ENCODE measurements at regions not wholly inside any gene's neighbourhood (a gene's known extent, or its start where the extent isn't known, plus 50 kb on each side); places are given as distances from the start of the nearest gene placed in this dataset.
"Not testable (repeated sequence)": the region's sequence is repeated elsewhere in the genome, so short reads cannot be mapped to it uniquely, and the experiment has no call there.

DNA sequence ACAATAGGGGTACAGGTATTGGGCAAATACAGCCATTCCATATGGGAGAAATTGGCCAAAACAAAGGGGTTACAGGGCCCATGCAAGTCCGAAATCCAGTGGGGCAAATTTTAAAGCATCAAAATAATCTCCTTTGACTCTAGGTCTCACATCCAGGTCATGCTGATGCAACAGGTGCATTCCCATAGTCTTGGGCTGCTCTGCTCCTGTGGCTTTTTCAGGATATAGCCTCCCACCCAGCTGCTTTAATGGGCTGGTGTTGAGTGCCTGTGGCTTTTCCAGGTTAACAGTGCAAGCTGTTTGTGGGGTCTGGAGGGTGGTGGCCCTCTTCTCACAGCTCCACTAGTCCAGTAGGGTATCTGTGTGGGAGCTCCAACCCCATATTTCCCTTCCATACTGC lies 607.1 kb downstream of the MEI4 start:
- no peak for DNase-seq (ENCODE audit: insufficient read length, low spot score)
- no peak for FAIRE-seq
- TF ChIP-seq, protein P1, sequence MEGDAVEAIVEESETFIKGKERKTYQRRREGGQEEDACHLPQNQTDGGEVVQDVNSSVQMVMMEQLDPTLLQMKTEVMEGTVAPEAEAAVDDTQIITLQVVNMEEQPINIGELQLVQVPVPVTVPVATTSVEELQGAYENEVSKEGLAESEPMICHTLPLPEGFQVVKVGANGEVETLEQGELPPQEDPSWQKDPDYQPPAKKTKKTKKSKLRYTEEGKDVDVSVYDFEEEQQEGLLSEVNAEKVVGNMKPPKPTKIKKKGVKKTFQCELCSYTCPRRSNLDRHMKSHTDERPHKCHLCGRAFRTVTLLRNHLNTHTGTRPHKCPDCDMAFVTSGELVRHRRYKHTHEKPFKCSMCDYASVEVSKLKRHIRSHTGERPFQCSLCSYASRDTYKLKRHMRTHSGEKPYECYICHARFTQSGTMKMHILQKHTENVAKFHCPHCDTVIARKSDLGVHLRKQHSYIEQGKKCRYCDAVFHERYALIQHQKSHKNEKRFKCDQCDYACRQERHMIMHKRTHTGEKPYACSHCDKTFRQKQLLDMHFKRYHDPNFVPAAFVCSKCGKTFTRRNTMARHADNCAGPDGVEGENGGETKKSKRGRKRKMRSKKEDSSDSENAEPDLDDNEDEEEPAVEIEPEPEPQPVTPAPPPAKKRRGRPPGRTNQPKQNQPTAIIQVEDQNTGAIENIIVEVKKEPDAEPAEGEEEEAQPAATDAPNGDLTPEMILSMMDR (IDR thresholded peaks at IDR 0.05; ENCODE audit: insufficient read depth, missing control alignments), result no peak

DNA sequence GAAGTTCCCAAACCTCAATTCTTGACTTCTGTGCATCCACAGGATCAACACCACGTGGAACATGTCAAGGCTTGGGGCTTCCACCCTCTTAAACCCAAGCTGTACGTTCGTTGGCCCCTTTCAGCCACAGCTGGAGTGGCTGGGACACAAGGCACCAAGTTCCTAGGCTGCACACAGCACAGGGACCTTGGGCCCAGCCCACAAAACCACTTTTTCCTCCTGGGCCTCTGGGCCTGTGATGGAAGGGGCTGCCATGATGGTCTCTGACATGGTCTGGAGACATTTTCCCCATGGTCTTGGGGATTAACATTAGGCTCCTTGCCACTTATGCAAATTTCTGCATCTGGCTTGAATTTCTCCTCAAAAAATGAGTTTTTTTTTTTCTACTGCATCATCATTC lies 606.9 kb upstream of the IRAK1BP1 start:
- not testable (repeated sequence) for FAIRE-seq; DNase-seq (ENCODE audit: insufficient read length, low spot score)

DNA sequence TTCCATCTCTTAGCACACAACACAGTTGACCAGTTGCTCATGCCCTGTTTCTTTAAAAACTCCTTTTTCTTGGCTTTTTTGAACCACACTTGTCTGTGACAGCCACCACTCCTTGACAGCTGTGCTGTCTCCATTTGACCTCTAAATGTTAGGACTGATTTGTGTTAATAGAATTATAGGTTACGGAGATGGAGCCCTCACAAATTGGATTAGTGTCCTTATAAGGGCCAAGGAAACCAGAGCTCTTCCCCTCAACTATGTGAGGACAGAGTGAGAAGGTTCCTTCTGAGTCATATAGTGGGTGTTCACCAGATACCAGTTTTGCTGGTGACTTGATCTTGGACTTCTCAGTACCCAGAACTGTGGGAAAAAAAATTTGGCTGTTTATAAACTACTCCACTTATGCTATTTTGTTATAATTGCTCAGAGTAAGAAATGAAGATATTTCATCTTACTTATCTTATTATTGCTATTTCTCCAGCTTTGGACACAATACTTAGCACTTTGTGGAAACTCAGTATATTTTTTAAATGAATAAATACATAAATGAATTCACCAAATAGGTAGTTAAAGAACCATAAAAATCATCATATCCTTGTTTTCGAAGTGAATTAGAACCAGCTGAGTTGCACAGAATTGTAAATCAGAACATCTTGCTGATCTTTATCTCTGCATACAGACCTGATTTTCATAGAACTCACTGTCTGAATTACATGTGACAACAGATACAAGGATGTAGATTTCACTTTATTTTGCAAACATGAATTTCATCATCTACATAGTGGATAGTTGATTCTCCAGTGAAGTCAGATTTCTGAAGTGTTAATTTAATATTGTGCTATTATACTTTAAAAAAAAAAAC lies 598.5 kb upstream of the IRAK1BP1 start:
- DNase-seq (ENCODE audit: insufficient read length, low spot score), result no peak
- TF ChIP-seq, protein P1 (IDR thresholded peaks at IDR 0.05; ENCODE audit: insufficient read depth, missing control alignments), result no peak
- FAIRE-seq, result no peak

DNA sequence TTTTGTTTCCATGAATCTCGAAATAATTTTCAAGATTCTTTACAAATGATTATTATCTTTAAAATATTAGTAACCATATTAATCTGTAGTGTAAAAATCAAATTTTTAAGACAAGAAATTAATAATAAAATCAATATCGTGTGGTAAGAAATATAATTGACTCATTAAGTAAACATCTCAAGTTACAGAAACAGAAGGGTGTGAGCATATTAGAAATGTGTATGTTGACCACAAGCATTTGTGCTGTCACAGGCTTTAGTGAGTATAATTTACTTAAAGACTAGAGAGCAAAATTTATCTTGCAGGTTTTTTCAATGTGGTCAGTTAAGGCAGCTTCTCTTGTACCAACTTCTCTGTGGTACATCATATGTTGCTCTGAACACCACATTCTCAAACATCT lies 566.5 kb upstream of the IRAK1BP1 start:
- no peak for FAIRE-seq

DNA sequence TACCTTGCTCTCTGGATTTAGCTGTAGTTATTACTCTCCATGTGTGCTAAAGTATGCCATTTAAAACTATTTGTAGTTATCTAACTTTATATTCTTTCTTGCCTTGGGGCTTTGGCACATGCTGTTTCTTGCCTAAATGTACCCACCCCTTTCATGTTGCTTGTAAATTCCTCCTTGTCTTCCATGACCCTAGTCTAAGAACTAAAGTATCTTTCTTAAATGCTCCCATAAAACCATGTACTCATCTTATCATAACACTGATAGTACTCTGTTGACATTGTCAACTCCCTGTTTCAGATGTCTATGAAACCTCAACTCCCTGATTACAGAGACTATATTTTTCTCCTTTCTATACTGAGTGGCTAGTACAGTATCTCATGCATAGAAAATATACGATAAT lies 564.9 kb upstream of the IRAK1BP1 start:
- TF ChIP-seq, protein P1 (IDR thresholded peaks at IDR 0.05; ENCODE audit: insufficient read depth, missing control alignments), result no peak
- DNase-seq (ENCODE audit: insufficient read length, low spot score), result no peak
- no peak for FAIRE-seq

More for the DNA sequence above, 566.5 kb upstream of the IRAK1BP1 start:
- TF ChIP-seq, protein P1 (IDR thresholded peaks at IDR 0.05; ENCODE audit: insufficient read depth, missing control alignments), result no peak
- DNase-seq (ENCODE audit: insufficient read length, low spot score), result no peak

DNA sequence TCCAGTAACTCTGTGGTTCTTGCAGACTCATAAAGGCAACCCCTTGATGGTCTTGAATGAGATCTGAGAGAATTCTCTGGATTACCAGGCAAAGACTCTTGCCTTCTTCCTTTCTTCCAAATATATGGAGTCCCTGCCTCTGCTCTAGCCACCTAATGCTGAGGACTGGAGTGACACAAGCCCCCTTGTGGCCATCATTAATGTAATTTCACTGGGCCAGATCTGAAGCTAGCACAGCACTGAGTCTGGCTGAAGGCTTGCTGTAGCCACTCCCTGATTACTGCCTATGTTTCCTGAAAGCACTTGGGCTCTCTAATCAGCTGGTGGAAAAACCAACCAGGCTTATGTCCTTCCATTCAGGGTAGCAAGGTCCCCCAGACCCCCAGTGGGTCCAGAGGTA lies 559.3 kb upstream of the IRAK1BP1 start:
- TF ChIP-seq, protein P1 (IDR thresholded peaks at IDR 0.05; ENCODE audit: insufficient read depth, missing control alignments), result no peak
- DNase-seq (ENCODE audit: insufficient read length, low spot score) (no peak), FAIRE-seq (no peak)

DNA sequence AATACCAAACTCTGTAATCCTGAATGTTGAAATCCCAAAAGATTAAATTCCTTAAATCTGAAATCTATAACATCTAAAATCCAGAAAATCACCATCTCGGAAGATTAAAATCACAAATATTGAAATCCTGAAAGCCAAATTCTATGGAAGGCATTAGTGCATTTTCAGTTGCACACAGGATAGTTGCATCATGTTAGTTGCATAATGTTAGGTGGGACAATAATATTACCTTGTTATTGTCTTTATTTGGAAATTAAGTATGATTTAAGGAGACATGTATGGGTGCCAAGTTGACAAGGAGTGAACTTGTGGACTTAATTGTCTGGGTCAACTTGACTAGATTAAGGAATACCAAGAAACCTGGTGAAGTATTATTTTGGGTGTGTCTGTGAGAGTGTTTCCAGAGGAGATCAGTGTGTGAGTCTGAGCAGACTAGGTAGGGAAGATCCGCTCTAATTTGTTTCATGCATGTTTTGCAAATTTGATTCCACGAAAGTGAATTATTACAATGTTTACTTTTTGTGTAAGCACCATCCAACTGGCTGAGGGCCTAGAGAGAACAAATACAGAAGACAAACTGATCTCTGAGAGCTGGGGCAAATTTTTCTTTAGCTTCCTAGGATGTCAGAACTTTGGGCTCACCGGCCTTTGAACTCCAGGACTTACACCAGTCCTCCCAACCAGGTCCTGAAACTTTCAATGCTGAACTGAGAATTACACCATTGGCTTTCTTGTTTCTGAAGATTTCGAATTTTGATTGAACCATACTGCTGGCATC lies 545.1 kb upstream of the IRAK1BP1 start:
- no peak for FAIRE-seq
- DNase-seq (ENCODE audit: insufficient read length, low spot score), result no peak

More for the DNA sequence above, 545.1 kb upstream of the IRAK1BP1 start:
- TF ChIP-seq, protein P1 (IDR thresholded peaks at IDR 0.05; ENCODE audit: insufficient read depth, missing control alignments), result no peak
